ENCODE measurements at regions not wholly inside any gene's neighbourhood (a gene's known extent, or its start where the extent isn't known, plus 50 kb on each side); places are given as distances from the start of the nearest gene placed in this dataset.

DNA sequence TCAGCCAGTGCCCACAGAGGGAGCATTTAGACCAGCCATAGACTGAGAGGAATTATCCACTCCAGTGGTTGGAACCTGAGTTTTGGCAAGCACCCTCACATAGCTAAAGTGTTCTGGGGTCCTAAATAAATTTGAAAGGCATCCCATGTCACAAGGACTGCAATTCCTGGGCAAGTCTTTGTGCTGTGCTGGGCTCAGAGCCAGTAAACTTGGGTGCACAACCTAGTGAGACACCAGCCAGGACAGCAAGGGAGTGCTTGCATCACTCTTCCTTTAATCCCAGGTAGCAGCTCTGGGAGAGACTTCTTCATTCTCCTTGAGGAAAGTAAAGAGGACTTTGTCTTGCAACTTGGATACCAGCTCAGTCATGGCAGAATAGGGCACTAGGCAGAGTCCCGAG, 142.0 kb upstream of the FSCB start:
- no peak for DNase-seq (ENCODE audit: low read depth, low spot score)
- Mint-ChIP-seq H3K27ac (ENCODE audit: unreplicated experiment) (no peak overlapping the region), H3K4me3 (no peak overlapping the region), H3K9me3 (peaks cover 4% of the 10 kb centered on the region), H3K4me1 (no peaks in the 10 kb centered on the region), H3K36me3 (ENCODE audit: low read depth) (no peaks in the 10 kb centered on the region), H3K27me3 (ENCODE audit: low read depth) (no peaks in the 10 kb centered on the region)
- no peak for TF ChIP-seq CTCF (conservative IDR thresholded peaks at IDR 0.05)

GRCh38 chr14:44640416-44640815, 133.3 kb upstream of the FSCB start:
- Mint-ChIP-seq H3K36me3 (ENCODE audit: low read depth) (no peaks in the 10 kb centered on the region), H3K4me1 (no peaks in the 10 kb centered on the region), H3K27me3 (ENCODE audit: low read depth) (no peaks in the 10 kb centered on the region), H3K4me3 (no peak overlapping the region), H3K9me3 (no peaks in the 10 kb centered on the region), H3K27ac (ENCODE audit: unreplicated experiment) (no peak overlapping the region)
- DNase-seq (ENCODE audit: low read depth, low spot score): no peak
- TF ChIP-seq CTCF (conservative IDR thresholded peaks at IDR 0.05): no peak

GRCh38 chr14:44639781-44640385, 132.8 kb upstream of the FSCB start:
- DNase-seq (ENCODE audit: low read depth, low spot score): no peak
- no peaks in the 10 kb centered on the region for H3K4me1 Mint-ChIP-seq
- no peaks in the 10 kb centered on the region for H3K9me3 Mint-ChIP-seq

GRCh38 chr14:44634692-44635091, 127.6 kb upstream of the FSCB start:
- TF ChIP-seq CTCF (conservative IDR thresholded peaks at IDR 0.05): no peak
- no peaks in the 10 kb centered on the region for H3K4me1 Mint-ChIP-seq
- no peak overlapping the region for H3K27ac Mint-ChIP-seq (ENCODE audit: unreplicated experiment)
- H3K4me3 Mint-ChIP-seq: no peak overlapping the region
- no peak for DNase-seq (ENCODE audit: low read depth, low spot score)
- H3K9me3 Mint-ChIP-seq: no peaks in the 10 kb centered on the region
- H3K36me3 Mint-ChIP-seq (ENCODE audit: low read depth): no peaks in the 10 kb centered on the region
- H3K27me3 Mint-ChIP-seq (ENCODE audit: low read depth): no peaks in the 10 kb centered on the region

More at GRCh38 chr14:44639781-44640385, 132.8 kb upstream of the FSCB start:
- TF ChIP-seq CTCF (conservative IDR thresholded peaks at IDR 0.05): no peak
- H3K36me3 Mint-ChIP-seq (ENCODE audit: low read depth): no peaks in the 10 kb centered on the region
- no peak overlapping the region for H3K4me3 Mint-ChIP-seq
- no peaks in the 10 kb centered on the region for H3K27me3 Mint-ChIP-seq (ENCODE audit: low read depth)
- H3K27ac Mint-ChIP-seq (ENCODE audit: unreplicated experiment): no peak overlapping the region

DNA sequence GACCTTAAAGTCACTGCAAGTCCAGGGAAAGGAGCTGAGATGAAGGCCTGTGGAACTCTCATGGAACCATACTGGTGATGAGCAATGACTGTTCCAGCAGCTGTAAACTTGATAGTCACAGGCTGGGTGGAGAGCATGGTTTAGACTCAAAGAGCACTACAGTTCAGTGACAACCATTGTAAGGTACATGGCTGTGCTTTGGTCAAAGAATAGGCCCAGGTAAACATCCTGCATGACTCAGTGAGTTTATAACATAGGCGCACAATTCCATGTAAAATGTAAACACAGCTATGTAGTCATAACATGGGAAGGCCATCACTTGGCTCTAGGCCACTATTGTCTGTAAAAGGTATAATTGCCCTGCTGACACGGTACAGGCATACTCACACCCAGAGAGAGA, 119.3 kb upstream of the FSCB start:
- no peak for TF ChIP-seq CTCF (conservative IDR thresholded peaks at IDR 0.05)
- Mint-ChIP-seq H3K4me1 (no peaks in the 10 kb centered on the region), H3K27me3 (ENCODE audit: low read depth) (no peaks in the 10 kb centered on the region), H3K9me3 (no peaks in the 10 kb centered on the region), H3K36me3 (ENCODE audit: low read depth) (no peaks in the 10 kb centered on the region), H3K27ac (ENCODE audit: unreplicated experiment) (no peak overlapping the region), H3K4me3 (no peak overlapping the region)
- no peak for DNase-seq (ENCODE audit: low read depth, low spot score)

Measured in neural crest cell (in vitro differentiated cells).